ENCODE measurements at regions not wholly inside any gene's neighbourhood (a gene's known extent, or its start where the extent isn't known, plus 50 kb on each side); places are given as distances from the start of the nearest gene placed in this dataset.

- no peak for DNase-seq
These were observed 321.8 kb downstream of the TCERG1L start for GRCh38 chr10:130989670-130990232.

- DNase-seq = no peak
These were observed 321.0 kb downstream of the TCERG1L start for GRCh38 chr10:130990486-130990885.

GRCh38 chr10:130992802-130993523 is 318.6 kb downstream of the TCERG1L start:
- DNase-seq = no peak

- DNase-seq = no peak
These were observed 317.9 kb downstream of the TCERG1L start for GRCh38 chr10:130993612-130994011.

GRCh38 chr10:130994191-130994590 is 317.3 kb downstream of the TCERG1L start:
- no peak for DNase-seq

GRCh38 chr10:130994845-130995244 is 316.7 kb downstream of the TCERG1L start:
- DNase-seq = no peak

GRCh38 chr10:130997267-130998045 is 314.1 kb downstream of the TCERG1L start:
- DNase-seq = no peak

GRCh38 chr10:130998046-130998435 is 313.5 kb downstream of the TCERG1L start:
- no peak for DNase-seq

- DNase-seq = no peak
These were observed 312.9 kb downstream of the TCERG1L start for GRCh38 chr10:130998642-130999041.

GRCh38 chr10:130999376-131000202 is 311.9 kb downstream of the TCERG1L start:
- no peak for DNase-seq

- no peak for DNase-seq
These were observed 311.3 kb downstream of the TCERG1L start for GRCh38 chr10:131000244-131000643.

GRCh38 chr10:131000743-131001142 is 310.8 kb downstream of the TCERG1L start:
- no peak for DNase-seq

GRCh38 chr10:131001438-131001837 is 310.1 kb downstream of the TCERG1L start:
- DNase-seq = no peak

- no peak for DNase-seq
These were observed 309.3 kb downstream of the TCERG1L start for GRCh38 chr10:131002031-131002861.

- DNase-seq = no peak
These were observed 308.1 kb downstream of the TCERG1L start for GRCh38 chr10:131003455-131003854.

GRCh38 chr10:131004276-131004675 is 307.2 kb downstream of the TCERG1L start:
- no peak for DNase-seq

- no peak for DNase-seq
These were observed 304.9 kb downstream of the TCERG1L start for GRCh38 chr10:131006458-131007256.

- no peak for DNase-seq
These were observed 301.7 kb downstream of the TCERG1L start for GRCh38 chr10:131009791-131010190.

- DNase-seq = no peak
These were observed 300.5 kb downstream of the TCERG1L start for GRCh38 chr10:131010965-131011575.

- DNase-seq = no peak
These were observed 299.4 kb downstream of the TCERG1L start for GRCh38 chr10:131011936-131012640.
